K562 (cell line): ENCODE measurements at regions not wholly inside any gene's neighbourhood (a gene's known extent, or its start where the extent isn't known, plus 50 kb on each side); places are given as distances from the start of the nearest gene placed in this dataset.

Experiments used
- FIP1L1 ChIP-seq: fragments of 200-400 bp; formaldehyde crosslinking; IDR thresholded peaks from 2 replicates; pipeline ENCODE4 v1.6.1; 2018; ENCODE audit warnings: mild to moderate bottlenecking, low read depth, low read length; ENCODE audit not compliant: poor library complexity, severe bottlenecking
- FOXP1 ChIP-seq: sonication (generic); formaldehyde crosslinking; IDR thresholded peaks from 2 replicates; pipeline ENCODE4 v1.8.0; 2022; ENCODE audit warnings: mild to moderate bottlenecking, missing genetic modification reagents
- LARP7 ChIP-seq: fragments of 450-650 bp; IDR thresholded peaks from 2 replicates; pipeline ENCODE4 v1.6.1; 2016
- PKNOX1 ChIP-seq: fragments of 450-650 bp; IDR thresholded peaks from 2 replicates; pipeline ENCODE4 v1.6.1; 2016
- SIX5 ChIP-seq, 2 experiments: IDR thresholded peaks; 2 replicates each; pipeline ENCODE4 v1.6.1; 2011; ENCODE audit warnings: low read length in 2 of 2, borderline replicate concordance in 1 of 2, low read depth in 1 of 2, mild to moderate bottlenecking in 1 of 2, moderate library complexity in 1 of 2; ENCODE audit not compliant: insufficient read depth in 1 of 2
- SRSF1 ChIP-seq: fragments of 200-400 bp; formaldehyde crosslinking; IDR thresholded peaks from 2 replicates; pipeline ENCODE4 v1.6.1; 2017; ENCODE audit warnings: mild to moderate bottlenecking, low read depth, low read length, moderate library complexity
- STAT5B ChIP-seq: fragments of 250-450 bp; sonication (Bioruptor Pico); IDR thresholded peaks from 2 replicates; pipeline ENCODE4 v1.8.0; 2021; ENCODE audit warnings: mild to moderate bottlenecking, inconsistent platforms
- TAF1 ChIP-seq: IDR thresholded peaks from 2 replicates; pipeline ENCODE4 v1.6.1; 2011; ENCODE audit warnings: mild to moderate bottlenecking, low read length, moderate library complexity; ENCODE audit not compliant: insufficient read depth, control insufficient read depth, severe bottlenecking; ENCODE audit errors: extremely low read depth
- TCF7L2 ChIP-seq: fragments of 150-350 bp; IDR thresholded peaks from 2 replicates; pipeline ENCODE4 v1.6.1; 2016; ENCODE audit warnings: low read depth, mild to moderate bottlenecking, low read length, moderate library complexity
- ZBTB7A ChIP-seq: IDR thresholded peaks from 2 replicates; pipeline ENCODE4 v1.6.1; 2011; ENCODE audit warnings: low read depth, mild to moderate bottlenecking, low read length, moderate library complexity, borderline replicate concordance; ENCODE audit not compliant: control insufficient read depth

DNA sequence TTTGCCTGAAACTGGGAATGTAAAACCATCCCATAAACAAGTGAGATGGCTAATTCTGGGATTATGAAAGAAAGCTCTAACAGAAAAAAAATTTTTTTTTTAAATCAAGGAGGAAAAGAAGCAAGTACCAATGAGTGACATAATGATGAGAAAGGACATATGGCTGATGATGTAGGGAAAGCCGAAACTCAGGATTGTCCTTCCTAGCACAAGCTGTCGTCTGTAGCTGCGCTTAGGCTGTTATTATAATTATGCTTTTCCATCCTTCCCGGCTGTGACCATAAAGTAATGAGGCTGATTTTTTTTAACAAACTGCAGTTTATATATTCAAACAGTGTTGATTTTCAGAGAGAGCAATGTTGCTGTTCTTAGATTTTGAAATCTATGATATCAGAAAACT lies 209.8 kb upstream of the NOCT start:
- TF ChIP-seq SIX5 (IDR thresholded peaks at IDR 0.05; ENCODE audit: borderline replicate concordance in 1 of 2, insufficient read depth in 1 of 2, low read depth in 1 of 2, low read length in 2 of 2), result no peak
- TF ChIP-seq ZBTB7A, result no peak
- TF ChIP-seq TAF1, result no peak
- no peak for TF ChIP-seq LARP7
- no peak for TF ChIP-seq PKNOX1
- no peak for TF ChIP-seq FOXP1 (CRISPR knock-in tag)
- TF ChIP-seq TCF7L2, result no peak
- TF ChIP-seq SRSF1, result no peak
- no peak for TF ChIP-seq FIP1L1
- TF ChIP-seq STAT5B, result no peak
